ENCODE measurements at regions not wholly inside any gene's neighbourhood (a gene's known extent, or its start where the extent isn't known, plus 50 kb on each side); places are given as distances from the start of the nearest gene placed in this dataset.

DNA sequence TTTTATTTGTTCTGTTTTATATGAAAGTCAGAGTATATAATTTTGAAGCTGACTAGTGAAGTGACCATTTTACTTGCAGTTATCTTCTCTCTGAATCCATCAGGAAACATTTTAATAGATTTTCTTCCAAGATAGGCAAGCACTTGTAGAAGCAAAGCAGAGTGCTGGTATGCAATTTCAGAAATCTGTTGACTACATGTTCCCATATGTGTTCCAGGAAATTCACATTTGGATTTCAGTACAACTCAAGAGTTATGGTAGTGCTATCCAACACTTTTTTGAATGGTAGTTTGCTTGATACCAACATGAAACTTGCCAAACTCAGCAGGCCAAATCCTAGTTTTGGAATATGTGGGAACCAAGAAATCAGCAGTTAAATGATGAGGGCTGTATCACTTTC is 94.0 kb downstream of the CENPW start:
- TF ChIP-seq, protein P1, sequence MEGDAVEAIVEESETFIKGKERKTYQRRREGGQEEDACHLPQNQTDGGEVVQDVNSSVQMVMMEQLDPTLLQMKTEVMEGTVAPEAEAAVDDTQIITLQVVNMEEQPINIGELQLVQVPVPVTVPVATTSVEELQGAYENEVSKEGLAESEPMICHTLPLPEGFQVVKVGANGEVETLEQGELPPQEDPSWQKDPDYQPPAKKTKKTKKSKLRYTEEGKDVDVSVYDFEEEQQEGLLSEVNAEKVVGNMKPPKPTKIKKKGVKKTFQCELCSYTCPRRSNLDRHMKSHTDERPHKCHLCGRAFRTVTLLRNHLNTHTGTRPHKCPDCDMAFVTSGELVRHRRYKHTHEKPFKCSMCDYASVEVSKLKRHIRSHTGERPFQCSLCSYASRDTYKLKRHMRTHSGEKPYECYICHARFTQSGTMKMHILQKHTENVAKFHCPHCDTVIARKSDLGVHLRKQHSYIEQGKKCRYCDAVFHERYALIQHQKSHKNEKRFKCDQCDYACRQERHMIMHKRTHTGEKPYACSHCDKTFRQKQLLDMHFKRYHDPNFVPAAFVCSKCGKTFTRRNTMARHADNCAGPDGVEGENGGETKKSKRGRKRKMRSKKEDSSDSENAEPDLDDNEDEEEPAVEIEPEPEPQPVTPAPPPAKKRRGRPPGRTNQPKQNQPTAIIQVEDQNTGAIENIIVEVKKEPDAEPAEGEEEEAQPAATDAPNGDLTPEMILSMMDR (IDR thresholded peaks at IDR 0.05; ENCODE audit: low read length): no peak
- no peak for TF ChIP-seq EZH2 (IDR thresholded peaks at IDR 0.05; ENCODE audit: borderline replicate concordance, low read length)

Data from OCI-LY1 (cell line).